WTC11 (cell line): ENCODE measurements at regions not wholly inside any gene's neighbourhood (a gene's known extent, or its start where the extent isn't known, plus 50 kb on each side); places are given as distances from the start of the nearest gene placed in this dataset.

ENCODE experiments used
- CTCF ChIP-seq: fragments of 200-600 bp; IDR thresholded peaks from 2 replicates; pipeline ENCODE4 v1.8.0; 2022; ENCODE audit warnings: antibody characterized with exemption
- IRF1 ChIP-seq: sonication (generic); formaldehyde crosslinking; IDR thresholded peaks from 2 replicates; pipeline ENCODE4 v1.8.0; 2023; ENCODE audit warnings: missing genetic modification reagents
- SP1 ChIP-seq: sonication (generic); formaldehyde crosslinking; conservative IDR thresholded peaks from 2 replicates; pipeline ENCODE4 v1.8.1; 2022; ENCODE audit warnings: missing genetic modification reagents
- ZSCAN18 ChIP-seq: fragments of 250-450 bp; sonication (Bioruptor Pico); IDR thresholded peaks from 2 replicates; pipeline ENCODE4 v2.1.2; 2022; ENCODE audit warnings: mild to moderate bottlenecking, moderate library complexity

GRCh38 chr6:84556541-84557335, 207.7 kb downstream of the TBX18 start:
- TF ChIP-seq ZSCAN18 (CRISPR knock-in tag) (no peak), SP1 (CRISPR knock-in tag) (no peak), CTCF (no peak), IRF1 (CRISPR knock-in tag) (no peak)
